ENCODE measurements at regions not wholly inside any gene's neighbourhood (a gene's known extent, or its start where the extent isn't known, plus 50 kb on each side); places are given as distances from the start of the nearest gene placed in this dataset.

DNA sequence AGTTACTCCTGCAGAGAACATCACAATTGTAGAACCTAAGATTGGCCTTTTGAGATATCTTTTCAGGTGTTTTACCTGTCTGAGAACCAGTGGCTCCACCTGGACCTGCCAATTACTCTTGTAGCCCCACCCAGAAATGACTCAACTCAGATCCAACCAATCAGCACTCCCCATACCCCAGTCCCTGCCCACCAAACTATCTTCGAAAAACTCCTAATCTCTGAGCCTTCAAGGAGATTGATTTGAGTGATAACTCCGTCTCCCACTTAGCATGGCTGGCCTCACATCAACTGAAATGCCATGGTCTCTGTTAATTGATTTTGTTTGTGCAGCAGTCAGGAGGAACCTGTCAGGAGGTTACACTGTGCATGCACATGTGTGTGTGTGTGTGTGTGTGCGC, 103.6 kb downstream of the MTNR1B start:
- Histone ChIP-seq H3K9me1 (ENCODE audit: control insufficient read depth, insufficient read depth, low read length) (no peaks in the 10 kb centered on the region), H3K27ac (ENCODE audit: extremely low read depth, low read depth, low read length) (no peak overlapping the region), H3K36me3 (ENCODE audit: control insufficient read depth, insufficient read depth, low read length) (no peaks in the 10 kb centered on the region), H3K9ac (ENCODE audit: insufficient read depth in 1 of 2, low read depth in 2 of 2, low read length in 2 of 2) (no peak overlapping the region), H3K4me1 (replicated peaks in 1 of 2; ENCODE audit: control insufficient read depth in 2 of 2, insufficient read depth in 2 of 2, low read length in 2 of 2) (no peaks in the 10 kb centered on the region), H3K79me2 (ENCODE audit: control insufficient read depth, insufficient read depth, low read length) (no peaks in the 10 kb centered on the region), H3K27me3 (ENCODE audit: control insufficient read depth in 2 of 2, insufficient read depth in 2 of 2, low read length in 2 of 2) (no peaks in the 10 kb centered on the region), H2AFZ (ENCODE audit: low read depth, low read length) (no peak overlapping the region), H3K4me3 (no peak overlapping the region), H4K20me1 (replicated peaks; ENCODE audit: control insufficient read depth, insufficient read depth, low read length) (no peaks in the 10 kb centered on the region), H3K4me2 (ENCODE audit: insufficient read depth, low read length) (no peak overlapping the region), H3K9me3 (replicated peaks; ENCODE audit: control insufficient read depth, insufficient read depth, low read depth, low read length) (no peaks in the 10 kb centered on the region)
- ATAC-seq, result no peak
- no TSS peak for BruUV-seq (replicated peaks)
- in situ Hi-C loops (cut with MboI) (loop anchor here (5.0 kb wide), 1 partner anchor 51 kb away; no protein-coding TSS in a partner anchor), intact Hi-C loops (cut with micrococcal nuclease) (no loop called here)
- POLR2A ChIA-PET, result interaction anchor here (1.2 kb wide), 1 partner anchor 9 kb away, joined by 3 read pairs; no protein-coding TSS in a partner anchor
- no peak for DNase-seq (ENCODE audit: extremely low read depth in 1 of 4, low spot score in 3 of 4)
- no peak for TF ChIP-seq TRIM25 (IDR thresholded peaks at IDR 0.05; ENCODE audit: borderline replicate concordance)
- TF ChIP-seq, protein P1, sequence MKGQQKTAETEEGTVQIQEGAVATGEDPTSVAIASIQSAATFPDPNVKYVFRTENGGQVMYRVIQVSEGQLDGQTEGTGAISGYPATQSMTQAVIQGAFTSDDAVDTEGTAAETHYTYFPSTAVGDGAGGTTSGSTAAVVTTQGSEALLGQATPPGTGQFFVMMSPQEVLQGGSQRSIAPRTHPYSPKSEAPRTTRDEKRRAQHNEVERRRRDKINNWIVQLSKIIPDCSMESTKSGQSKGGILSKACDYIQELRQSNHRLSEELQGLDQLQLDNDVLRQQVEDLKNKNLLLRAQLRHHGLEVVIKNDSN (CRISPR knock-in tag; IDR thresholded peaks at IDR 0.05), result no peak
- no peak for TF ChIP-seq ZNF57 (CRISPR knock-in tag; IDR thresholded peaks at IDR 0.05)
- no peak for TF ChIP-seq TCFL5 (CRISPR knock-in tag; conservative IDR thresholded peaks at IDR 0.05)
- TF ChIP-seq GATAD2A (IDR thresholded peaks at IDR 0.05), result no peak
- no peak for TF ChIP-seq SRF (CRISPR knock-in tag; IDR thresholded peaks at IDR 0.05)
- no peak for TF ChIP-seq KDM5B (IDR thresholded peaks at IDR 0.05; ENCODE audit: insufficient replicate concordance, low read depth, low read length)
- no peak for TF ChIP-seq PCBP1 (IDR thresholded peaks at IDR 0.05; ENCODE audit: low read depth, low read length, poor library complexity, severe bottlenecking)
- no peak for TF ChIP-seq ATF7 (IDR thresholded peaks at IDR 0.05)
- no peak for TF ChIP-seq ZNF197 (CRISPR knock-in tag; IDR thresholded peaks at IDR 0.05; ENCODE audit: low read depth)
- TF ChIP-seq ZNF277 (CRISPR knock-in tag; IDR thresholded peaks at IDR 0.05; ENCODE audit: borderline replicate concordance), result no peak
- TF ChIP-seq MED1 (CRISPR knock-in tag; IDR thresholded peaks at IDR 0.05; ENCODE audit: borderline replicate concordance), result no peak
- no peak for TF ChIP-seq CBX1 (IDR thresholded peaks at IDR 0.05; ENCODE audit: low read depth)
- CTCF ChIA-PET (ENCODE audit: low intra/inter-chr PET ratio), result no interaction called here
- no peak for FAIRE-seq
- WGBS (ENCODE audit: insufficient coverage, low coverage, missing lambda C conversion rate), result 8% methylated on average over 3 of the region's 3 CpGs
